ENCODE measurements at regions not wholly inside any gene's neighbourhood (a gene's known extent, or its start where the extent isn't known, plus 50 kb on each side); places are given as distances from the start of the nearest gene placed in this dataset.

- DNase-seq (ENCODE audit: low spot score) = no peak
Observed at GRCh38 chrX:134173541-134174272, 63.3 kb upstream of the CCDC160 start.

GRCh38 chrX:134174273-134174660 lies 62.7 kb upstream of the CCDC160 start:
- no peak for DNase-seq (ENCODE audit: low spot score)

GRCh38 chrX:134174859-134175258 lies 62.1 kb upstream of the CCDC160 start:
- no peak for DNase-seq (ENCODE audit: low spot score)

- DNase-seq (ENCODE audit: low spot score) = no peak
Observed at GRCh38 chrX:134177527-134177926, 59.5 kb upstream of the CCDC160 start.

GRCh38 chrX:134180601-134181274 lies 56.2 kb upstream of the CCDC160 start:
- no peak for DNase-seq (ENCODE audit: low spot score)

DNA sequence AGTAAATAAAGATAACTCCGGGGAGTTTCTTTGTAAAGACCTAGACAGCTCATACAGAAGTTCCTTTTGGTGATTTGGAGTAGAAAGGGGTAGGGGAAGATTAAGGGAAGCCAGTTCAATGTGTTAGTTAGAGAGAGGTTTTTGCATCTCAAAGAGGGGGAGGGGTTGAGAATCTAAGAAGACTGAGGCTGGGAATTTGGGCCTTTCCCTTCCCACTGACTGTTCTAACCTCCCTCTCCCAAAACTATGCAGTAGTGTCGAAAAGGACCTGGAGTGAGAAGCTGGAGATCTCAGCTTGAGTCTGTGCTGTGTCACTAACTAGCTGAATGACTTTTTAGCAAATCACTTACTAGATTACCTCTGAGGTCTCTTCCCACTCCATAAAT lies 55.7 kb upstream of the CCDC160 start:
- DNase-seq (ENCODE audit: low spot score) = no peak

- DNase-seq (ENCODE audit: low spot score) = no peak
Observed at GRCh38 chrX:134183665-134184064, 53.3 kb upstream of the CCDC160 start.

DNA sequence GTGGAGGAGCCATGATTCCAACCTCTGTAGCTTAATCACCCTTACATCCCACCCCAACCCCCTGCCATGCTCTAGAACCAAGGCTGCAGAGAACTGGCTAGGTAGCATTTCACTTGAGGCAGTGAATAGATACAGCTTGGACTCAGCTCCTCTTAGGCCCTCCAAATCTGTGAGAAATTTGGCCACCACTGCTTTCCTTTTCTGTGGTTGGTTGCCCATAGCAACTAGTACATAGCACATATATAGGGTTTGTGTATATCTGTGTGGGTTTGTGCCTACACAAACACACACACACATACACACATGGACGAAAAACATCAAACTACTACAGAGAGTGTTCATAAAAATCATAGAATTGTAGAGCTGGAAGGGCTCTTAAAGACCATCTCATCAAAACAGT lies 52.0 kb upstream of the CCDC160 start:
- no peak for DNase-seq (ENCODE audit: low spot score)

DNA sequence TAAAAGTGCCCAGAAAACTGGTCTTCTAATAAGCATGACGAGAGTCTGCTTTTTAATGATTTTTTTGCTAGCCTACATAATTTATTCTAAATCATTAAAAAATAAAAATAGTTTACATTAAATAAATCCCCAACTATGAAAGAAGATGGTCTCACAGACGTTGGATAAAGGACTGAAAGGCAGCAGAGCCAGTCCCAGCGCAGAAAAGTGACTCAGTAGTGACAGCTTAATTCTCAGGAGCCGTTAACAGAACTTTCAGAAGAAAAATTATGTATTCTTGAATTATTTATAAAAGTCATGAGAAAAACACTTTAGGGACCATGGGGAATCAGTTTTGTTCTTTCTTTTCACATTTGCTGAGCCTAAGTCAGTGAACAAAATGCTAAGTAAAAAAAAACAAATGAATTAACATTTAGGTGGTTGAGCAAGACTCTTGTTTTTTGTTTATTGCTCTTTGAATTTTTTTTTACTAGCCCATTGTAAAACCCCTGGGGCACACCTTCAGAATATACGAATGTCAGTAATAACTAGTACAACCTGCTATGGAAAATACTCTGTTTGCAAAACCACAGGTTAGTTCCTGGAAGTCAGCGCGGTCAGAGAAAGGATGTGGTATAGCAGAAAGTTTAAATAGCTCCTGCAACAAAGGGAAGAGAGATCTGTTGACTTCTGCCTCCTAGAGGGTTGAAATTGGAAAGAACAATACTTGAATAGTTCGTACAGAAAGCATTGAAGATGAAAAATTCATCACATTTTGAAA lies 50.4 kb upstream of the CCDC160 start:
- DNase-seq (ENCODE audit: low spot score) = no peak

All from AG20443 (cell line).